WTC11 (cell line): ENCODE measurements at regions not wholly inside any gene's neighbourhood (a gene's known extent, or its start where the extent isn't known, plus 50 kb on each side); places are given as distances from the start of the nearest gene placed in this dataset.

Source experiments
- ATAC-seq: fragments of 200-7000 bp; cut with Tn5 transposase; 2 replicates; pipeline ENCODE4 v1.10.0; 2021; ENCODE audit warnings: mild to moderate bottlenecking, moderate library complexity
- CTCF ChIA-PET: fragments of 300-600 bp; sonication (Branson Sonifier 250); formaldehyde crosslinking; loops from one replicate; lab custom pipeline; 2021; ENCODE audit warnings: antibody characterized with exemption; lab: Charles Lee
- POLR2A ChIA-PET: fragments of 350-600 bp; sonication (Branson Sonifier 250); formaldehyde crosslinking; loops from one replicate; lab custom pipeline; 2021; ENCODE audit warnings: antibody characterized with exemption; lab: Charles Lee
- DNase-seq: peaks from one replicate; pipeline ENCODE4 v3.0.0; 2021; ENCODE audit warnings: low spot score
- H3K27ac Mint-ChIP-seq: 2 replicates; pipeline ENCODE4 v1.8.0; 2021; ENCODE audit warnings: mixed read lengths
- H3K27me3 Mint-ChIP-seq: 2 replicates; pipeline ENCODE4 v1.8.0; 2021; ENCODE audit warnings: low read depth, mild to moderate bottlenecking, moderate library complexity, mixed read lengths
- H3K36me3 Mint-ChIP-seq: 2 replicates; pipeline ENCODE4 v1.8.0; 2021; ENCODE audit warnings: mixed read lengths
- H3K4me1 Mint-ChIP-seq: 2 replicates; pipeline ENCODE4 v1.8.0; 2022; ENCODE audit warnings: mixed read lengths
- H3K4me3 Mint-ChIP-seq: 2 replicates; pipeline ENCODE4 v1.8.0; 2021; ENCODE audit warnings: mild to moderate bottlenecking, moderate library complexity, mixed read lengths
- H3K9me3 Mint-ChIP-seq: 2 replicates; pipeline ENCODE4 v1.8.0; 2021; ENCODE audit warnings: mixed read lengths
- AFF4 ChIP-seq: sonication (generic); formaldehyde crosslinking; IDR thresholded peaks from 2 replicates; pipeline ENCODE4 v1.8.1; 2023; ENCODE audit warnings: mild to moderate bottlenecking, missing genetic modification reagents, borderline replicate concordance
- GRHL2 ChIP-seq: fragments of 250-450 bp; sonication (Bioruptor Pico); IDR thresholded peaks from 2 replicates; pipeline ENCODE4 v1.8.0; 2022; ENCODE audit warnings: mild to moderate bottlenecking, moderate library complexity; ENCODE audit not compliant: insufficient replicate concordance, severe bottlenecking
- HMGA2 ChIP-seq: fragments of 250-450 bp; sonication (Bioruptor Pico); IDR thresholded peaks from 2 replicates; pipeline ENCODE4 v1.4.0; 2021; ENCODE audit warnings: mild to moderate bottlenecking, moderate library complexity
- JAZF1 ChIP-seq: fragments of 250-450 bp; sonication (Bioruptor Pico); IDR thresholded peaks from 2 replicates; pipeline ENCODE4 v1.9.0; 2021; ENCODE audit warnings: moderate library complexity, mild to moderate bottlenecking, inconsistent platforms
- NFE2L1 ChIP-seq: sonication (generic); formaldehyde crosslinking; IDR thresholded peaks from 2 replicates; pipeline ENCODE4 v1.8.1; 2023; ENCODE audit warnings: missing genetic modification reagents
- OVOL2 ChIP-seq: fragments of 250-450 bp; sonication (Bioruptor Pico); IDR thresholded peaks from 2 replicates; pipeline ENCODE4 v1.9.0; 2021; ENCODE audit warnings: mild to moderate bottlenecking, borderline replicate concordance
- PREB ChIP-seq: sonication (generic); formaldehyde crosslinking; IDR thresholded peaks from 2 replicates; pipeline ENCODE4 v1.8.1; 2022; ENCODE audit warnings: mild to moderate bottlenecking, missing genetic modification reagents, moderate library complexity, borderline replicate concordance
- SOX15 ChIP-seq: fragments of 250-450 bp; sonication (Bioruptor Pico); IDR thresholded peaks from 2 replicates; pipeline ENCODE4 v1.9.0; 2021; ENCODE audit warnings: mild to moderate bottlenecking
- STAT6 ChIP-seq: sonication (generic); formaldehyde crosslinking; conservative IDR thresholded peaks from 2 replicates; pipeline ENCODE4 v1.8.1; 2023; ENCODE audit warnings: mild to moderate bottlenecking, low read depth, missing genetic modification reagents, moderate library complexity
- USF2 ChIP-seq: sonication (generic); formaldehyde crosslinking; IDR thresholded peaks from 2 replicates; pipeline ENCODE4 v1.8.1; 2023; ENCODE audit warnings: mild to moderate bottlenecking, missing genetic modification reagents, moderate library complexity
- ZNF219 ChIP-seq: sonication (generic); formaldehyde crosslinking; IDR thresholded peaks from 2 replicates; pipeline ENCODE4 v1.8.0; 2023; ENCODE audit warnings: missing genetic modification reagents, mild to moderate bottlenecking, borderline replicate concordance
- ZNF232 ChIP-seq: sonication (generic); formaldehyde crosslinking; IDR thresholded peaks from 2 replicates; pipeline ENCODE4 v1.8.0; 2022; ENCODE audit warnings: mild to moderate bottlenecking, missing genetic modification reagents
- ZNF317 ChIP-seq: sonication (generic); formaldehyde crosslinking; IDR thresholded peaks from 2 replicates; pipeline ENCODE4 v1.8.1; 2023; ENCODE audit warnings: low read depth, mild to moderate bottlenecking, moderate library complexity, missing genetic modification reagents, borderline replicate concordance
- ZNF396 ChIP-seq: fragments of 250-450 bp; sonication (Bioruptor Pico); IDR thresholded peaks from 2 replicates; pipeline ENCODE4 v1.8.0; 2021; ENCODE audit warnings: mild to moderate bottlenecking, moderate library complexity, borderline replicate concordance
- ZNF416 ChIP-seq: fragments of 250-450 bp; sonication (Bioruptor Pico); IDR thresholded peaks from 2 replicates; pipeline ENCODE4 v1.9.0; 2021; ENCODE audit warnings: mild to moderate bottlenecking, inconsistent platforms
- ZSCAN18 ChIP-seq: fragments of 250-450 bp; sonication (Bioruptor Pico); IDR thresholded peaks from 2 replicates; pipeline ENCODE4 v2.1.2; 2022; ENCODE audit warnings: mild to moderate bottlenecking, moderate library complexity

- Mint-ChIP-seq H3K27ac (no peak overlapping the region), H3K27me3 (no peaks in the 10 kb centered on the region), H3K36me3 (no peaks in the 10 kb centered on the region), H3K9me3 (peaks cover 16% of the 10 kb centered on the region), H3K4me3 (no peak overlapping the region), H3K4me1 (no peaks in the 10 kb centered on the region)
- CTCF ChIA-PET: no interaction called here
- no peak for DNase-seq
- no peak for ATAC-seq
- POLR2A ChIA-PET: no interaction called here
- TF ChIP-seq OVOL2 (CRISPR knock-in tag): no peak
- TF ChIP-seq JAZF1 (CRISPR knock-in tag): no peak
- TF ChIP-seq STAT6 (CRISPR knock-in tag): no peak
Observed at GRCh38 chr3:78076379-78076778, 1036.5 kb downstream of the ROBO2 start.

GRCh38 chr3:78077178-78077577, 1037.3 kb downstream of the ROBO2 start:
- DNase-seq (no peak), ATAC-seq (no peak)
- ChIA-PET POLR2A (no interaction called here), CTCF (no interaction called here)
- Mint-ChIP-seq H3K9me3 (peaks cover 16% of the 10 kb centered on the region), H3K27ac (no peak overlapping the region), H3K36me3 (no peaks in the 10 kb centered on the region), H3K27me3 (no peaks in the 10 kb centered on the region), H3K4me1 (no peaks in the 10 kb centered on the region), H3K4me3 (no peak overlapping the region)
- TF ChIP-seq ZNF396: no peak
- no peak for TF ChIP-seq ZNF416 (CRISPR knock-in tag)
- no peak for TF ChIP-seq USF2 (CRISPR knock-in tag)
- TF ChIP-seq GRHL2: no peak
- TF ChIP-seq PREB (CRISPR knock-in tag): no peak
- TF ChIP-seq ZNF232: no peak
- TF ChIP-seq NFE2L1 (CRISPR knock-in tag): no peak
- TF ChIP-seq HMGA2 (CRISPR knock-in tag): no peak
- no peak for TF ChIP-seq ZNF317
- TF ChIP-seq AFF4 (CRISPR knock-in tag): no peak
- TF ChIP-seq SOX15 (CRISPR knock-in tag): no peak
- TF ChIP-seq ZNF219: no peak
- no peak for TF ChIP-seq ZSCAN18 (CRISPR knock-in tag)
